Fibroblast of villous mesenchyme (primary cell): ENCODE measurements at regions not wholly inside any gene's neighbourhood (a gene's known extent, or its start where the extent isn't known, plus 50 kb on each side); places are given as distances from the start of the nearest gene placed in this dataset.

Experiments
- DNase-seq: peaks from one replicate; pipeline ENCODE4 v3.0.0-alpha.2; 2010; ENCODE audit warnings: low read depth
- H3K4me3 ChIP-seq: 2 replicates; pipeline ENCODE4 v1.5.1; 2011; ENCODE audit warnings: low read depth, mild to moderate bottlenecking, low read length
- TF ChIP-seq, protein P1 (sequence below): IDR thresholded peaks from 2 replicates; pipeline ENCODE4 v1.5.1; 2012; ENCODE audit warnings: low read depth, mild to moderate bottlenecking, low read length; ENCODE audit not compliant: insufficient read depth

DNA sequence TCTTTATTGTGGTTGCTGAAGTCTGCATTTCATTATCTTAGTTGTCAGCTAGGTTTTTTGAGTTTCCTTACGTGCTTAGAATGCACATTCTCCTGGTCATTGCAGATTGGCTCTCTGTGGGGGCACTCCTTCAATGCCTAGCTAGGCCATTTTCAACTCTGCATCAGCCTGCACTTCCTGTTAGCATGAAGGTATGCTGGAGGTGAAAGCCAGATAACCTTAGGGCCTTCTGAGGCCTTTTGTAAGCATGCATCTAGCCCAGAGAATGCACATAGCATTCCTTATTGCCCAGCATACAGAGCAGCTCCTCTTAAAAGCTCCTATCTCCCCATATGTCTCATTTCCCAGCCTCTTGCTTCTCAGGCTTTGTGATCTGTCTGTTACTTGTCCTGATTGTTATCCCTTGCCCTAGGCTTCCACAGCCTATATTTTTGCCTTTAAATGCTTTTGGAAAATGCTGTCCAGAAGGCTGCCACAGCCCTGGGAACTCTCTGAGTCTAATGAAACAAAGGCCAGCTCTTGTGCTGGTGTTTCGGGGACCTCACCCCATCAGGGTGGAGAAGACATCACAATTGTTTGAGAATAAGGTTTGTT lies 108.1 kb upstream of the IGFBP3 start:
- H3K4me3 ChIP-seq, result no peak overlapping the region
- DNase-seq, result peak; percentile 11
- TF ChIP-seq, protein P1, sequence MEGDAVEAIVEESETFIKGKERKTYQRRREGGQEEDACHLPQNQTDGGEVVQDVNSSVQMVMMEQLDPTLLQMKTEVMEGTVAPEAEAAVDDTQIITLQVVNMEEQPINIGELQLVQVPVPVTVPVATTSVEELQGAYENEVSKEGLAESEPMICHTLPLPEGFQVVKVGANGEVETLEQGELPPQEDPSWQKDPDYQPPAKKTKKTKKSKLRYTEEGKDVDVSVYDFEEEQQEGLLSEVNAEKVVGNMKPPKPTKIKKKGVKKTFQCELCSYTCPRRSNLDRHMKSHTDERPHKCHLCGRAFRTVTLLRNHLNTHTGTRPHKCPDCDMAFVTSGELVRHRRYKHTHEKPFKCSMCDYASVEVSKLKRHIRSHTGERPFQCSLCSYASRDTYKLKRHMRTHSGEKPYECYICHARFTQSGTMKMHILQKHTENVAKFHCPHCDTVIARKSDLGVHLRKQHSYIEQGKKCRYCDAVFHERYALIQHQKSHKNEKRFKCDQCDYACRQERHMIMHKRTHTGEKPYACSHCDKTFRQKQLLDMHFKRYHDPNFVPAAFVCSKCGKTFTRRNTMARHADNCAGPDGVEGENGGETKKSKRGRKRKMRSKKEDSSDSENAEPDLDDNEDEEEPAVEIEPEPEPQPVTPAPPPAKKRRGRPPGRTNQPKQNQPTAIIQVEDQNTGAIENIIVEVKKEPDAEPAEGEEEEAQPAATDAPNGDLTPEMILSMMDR, result no peak

DNA sequence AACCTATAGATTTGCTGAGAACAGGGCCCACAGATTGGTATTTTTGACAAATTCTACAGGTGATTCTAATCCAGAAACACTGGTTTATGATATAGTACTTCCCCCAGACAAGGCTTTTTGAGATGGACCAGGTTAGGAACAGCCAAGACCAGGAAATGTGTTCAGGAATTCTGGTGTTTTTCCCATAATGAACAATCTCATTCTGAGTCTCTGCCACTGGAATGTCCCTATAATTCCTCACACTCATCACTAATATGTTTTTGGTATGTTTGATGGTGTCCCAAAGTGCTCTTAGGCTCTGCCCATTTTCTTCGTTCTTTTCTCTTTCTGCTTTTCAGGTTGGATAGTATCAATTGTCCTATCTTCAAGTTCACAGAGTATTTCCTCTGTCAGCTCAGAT lies 107.2 kb upstream of the IGFBP3 start:
- TF ChIP-seq, protein P1, result no peak
- no peak for DNase-seq

DNA sequence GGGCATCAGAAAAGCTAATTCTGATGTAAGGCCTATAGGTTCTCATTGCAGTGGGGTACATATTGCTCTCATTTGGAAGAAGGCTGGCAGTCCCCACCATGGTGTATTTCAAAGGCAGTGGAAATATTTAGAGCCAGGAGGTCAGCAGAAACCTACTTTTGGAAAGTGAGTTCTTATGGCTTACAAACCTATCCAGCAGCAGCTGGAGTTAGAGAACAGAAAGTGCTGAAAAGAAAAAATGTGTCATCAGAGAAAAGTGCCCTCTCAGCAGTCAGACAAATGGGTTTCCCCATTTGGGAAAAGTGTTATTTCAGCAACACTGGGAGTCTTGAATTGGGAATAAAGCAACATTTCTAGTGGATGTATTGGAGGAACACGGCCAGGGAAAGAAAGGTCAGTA lies 105.7 kb upstream of the IGFBP3 start:
- no peak overlapping the region for H3K4me3 ChIP-seq
- no peak for DNase-seq
- TF ChIP-seq, protein P1, result no peak

More for the DNA sequence above, 107.2 kb upstream of the IGFBP3 start:
- no peak overlapping the region for H3K4me3 ChIP-seq

DNA sequence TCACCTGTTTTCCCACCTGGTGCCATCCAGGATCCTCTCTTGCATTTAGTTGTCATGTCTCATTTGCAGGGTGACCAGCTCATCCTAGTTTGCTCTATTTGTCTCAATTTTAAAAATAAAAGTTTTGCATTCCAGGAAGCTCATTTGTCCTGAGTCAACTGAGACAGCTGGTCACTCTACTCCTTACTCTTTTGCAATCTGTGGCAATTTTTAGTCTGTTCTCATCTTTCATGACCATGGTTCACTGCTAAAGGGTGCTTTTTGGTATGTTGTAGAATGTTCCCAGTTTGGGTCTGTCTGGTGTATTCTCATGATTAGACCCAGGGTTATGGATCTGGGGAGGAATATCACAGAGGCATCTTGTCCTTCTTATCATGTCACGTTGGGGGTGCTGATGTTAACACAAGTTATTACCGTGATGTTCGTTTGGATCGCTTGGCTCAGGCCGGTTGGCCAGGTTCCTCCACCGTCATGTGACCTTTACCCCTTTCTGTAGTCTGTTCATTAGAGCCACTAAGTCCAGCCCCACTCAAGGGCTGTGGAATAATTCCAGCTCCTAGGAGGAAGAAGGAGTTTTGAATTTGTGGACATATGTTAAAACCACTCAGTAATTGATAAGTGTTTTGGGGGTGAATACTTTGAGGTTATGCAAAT lies 103.3 kb upstream of the IGFBP3 start:
- H3K4me3 ChIP-seq, result no peak overlapping the region
- DNase-seq, result no peak
- TF ChIP-seq, protein P1, result no peak

DNA sequence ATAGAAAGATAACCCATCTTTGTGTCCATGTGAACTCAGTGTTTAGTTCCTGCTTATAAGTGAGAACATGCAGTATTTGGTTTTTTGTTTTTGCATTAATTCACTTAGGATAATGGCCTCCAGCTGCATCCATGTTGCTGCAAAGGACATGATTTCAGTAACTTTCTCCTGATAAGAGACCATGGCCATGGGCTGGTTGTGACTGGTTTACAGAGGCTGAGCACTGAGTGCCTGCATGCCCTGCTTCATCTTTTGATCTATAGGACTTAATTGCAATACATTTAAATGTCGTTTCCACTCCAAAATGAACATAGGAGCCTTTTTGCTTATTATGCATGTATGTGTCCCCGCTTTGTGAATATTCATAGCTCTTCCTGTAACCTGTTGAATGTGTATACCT lies 101.3 kb upstream of the IGFBP3 start:
- TF ChIP-seq, protein P1, result no peak
- H3K4me3 ChIP-seq, result no peak overlapping the region
- no peak for DNase-seq

DNA sequence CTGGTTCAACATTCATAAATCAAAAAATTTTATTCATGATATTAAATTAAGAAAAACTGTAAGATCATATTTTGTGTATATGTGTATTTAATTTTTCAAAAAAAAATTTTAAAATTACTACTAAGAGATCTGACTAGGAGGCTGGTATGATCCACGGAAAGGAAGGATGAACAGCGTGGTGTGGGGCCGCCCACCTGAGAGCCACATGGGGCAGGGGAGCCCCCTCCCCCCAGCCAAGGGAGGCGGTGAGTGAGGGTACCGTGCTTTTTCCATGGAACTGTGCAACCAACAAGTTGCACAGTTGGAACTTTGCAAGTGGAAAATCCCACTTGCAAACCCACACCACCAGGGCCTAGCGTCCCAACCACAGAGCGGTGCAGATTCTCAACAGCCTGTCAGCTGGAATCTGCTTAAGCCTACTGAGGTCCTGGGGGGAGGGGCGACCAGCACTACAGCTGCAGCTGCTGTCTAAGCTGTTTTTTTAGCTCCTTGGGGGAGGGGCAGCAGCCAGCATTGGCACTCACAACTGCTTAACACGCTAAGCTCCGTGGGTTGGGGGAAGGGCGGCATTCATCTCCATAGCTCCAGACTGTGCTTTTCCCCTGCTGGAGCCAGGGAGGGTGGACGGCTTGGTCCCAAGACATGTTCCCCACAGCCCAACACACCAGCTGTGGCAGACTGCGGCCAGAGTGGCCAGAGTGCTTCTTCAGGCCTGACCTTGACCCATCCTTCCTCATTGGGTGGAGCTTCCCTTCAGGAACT lies 94.2 kb upstream of the IGFBP3 start:
- H3K4me3 ChIP-seq, result no peak overlapping the region
- TF ChIP-seq, protein P1, result peak; percentile 17
- peak; percentile 98 for DNase-seq
